ENCODE measurements at regions not wholly inside any gene's neighbourhood (a gene's known extent, or its start where the extent isn't known, plus 50 kb on each side); places are given as distances from the start of the nearest gene placed in this dataset.

DNA sequence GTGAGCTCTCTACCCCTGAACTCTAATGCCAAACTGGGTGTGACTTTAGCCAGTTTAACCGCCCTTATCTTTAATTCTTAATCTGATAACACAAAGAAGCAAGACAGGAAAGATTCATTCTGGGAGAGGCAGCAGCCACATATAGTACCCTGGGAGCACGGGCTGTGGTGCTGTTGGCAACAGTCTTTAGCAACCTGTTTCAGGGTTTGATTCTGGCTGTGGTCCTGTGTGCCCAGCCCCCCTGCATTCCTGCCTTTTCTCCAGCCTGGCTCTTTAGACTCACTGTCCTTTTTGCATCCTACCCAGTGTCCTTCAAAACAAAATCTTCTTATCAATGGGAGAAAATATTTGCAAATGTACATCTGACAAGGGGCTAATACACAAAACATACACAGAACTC is 275.2 kb downstream of the GXYLT1 start:
- no peak for DNase-seq

- DNase-seq = no peak
Measured at GRCh38 chr12:41866878-41867430, 277.7 kb downstream of the GXYLT1 start.

DNA sequence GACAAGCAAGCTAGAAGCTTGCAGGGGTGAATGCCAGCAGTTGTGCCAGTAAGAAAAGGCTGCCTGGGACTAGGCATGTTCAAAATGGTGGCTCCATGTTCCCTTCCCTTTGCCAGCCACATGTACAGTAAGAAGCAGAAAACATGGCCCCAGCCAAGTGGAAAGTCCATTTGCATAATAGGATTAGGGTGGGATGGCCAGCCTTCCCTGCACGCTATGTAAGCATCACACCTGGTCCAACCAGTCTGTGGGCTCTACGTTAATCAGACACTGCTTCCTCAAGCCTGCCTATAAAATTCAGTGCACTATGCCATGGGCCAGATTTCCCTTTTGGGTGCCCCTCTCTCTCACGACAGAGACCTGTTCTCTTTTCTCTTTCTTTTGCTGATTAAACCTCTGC is 288.4 kb downstream of the GXYLT1 start:
- no peak for DNase-seq

DNA sequence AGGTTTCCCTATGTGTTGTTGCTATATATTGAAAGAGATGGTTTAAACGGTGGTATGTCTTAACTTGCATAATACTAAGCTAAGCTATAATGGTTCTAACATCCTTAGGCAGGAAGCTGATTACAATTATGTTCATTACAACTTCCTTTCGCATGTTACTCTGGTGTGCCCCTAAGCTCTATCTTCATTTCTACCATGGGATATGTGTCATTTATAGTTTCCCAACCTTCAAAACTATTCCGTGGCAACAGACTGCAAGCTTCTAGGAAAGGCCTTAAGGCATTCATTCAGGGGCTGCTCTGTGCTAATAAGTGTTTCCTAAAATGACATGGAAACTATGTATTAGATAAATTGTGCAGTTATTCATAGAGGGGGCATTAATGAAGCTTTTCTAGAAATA is 294.6 kb downstream of the GXYLT1 start:
- DNase-seq = no peak

- no peak for DNase-seq
Measured at GRCh38 chr12:41846718-41847117, 298.0 kb downstream of the GXYLT1 start.

DNA sequence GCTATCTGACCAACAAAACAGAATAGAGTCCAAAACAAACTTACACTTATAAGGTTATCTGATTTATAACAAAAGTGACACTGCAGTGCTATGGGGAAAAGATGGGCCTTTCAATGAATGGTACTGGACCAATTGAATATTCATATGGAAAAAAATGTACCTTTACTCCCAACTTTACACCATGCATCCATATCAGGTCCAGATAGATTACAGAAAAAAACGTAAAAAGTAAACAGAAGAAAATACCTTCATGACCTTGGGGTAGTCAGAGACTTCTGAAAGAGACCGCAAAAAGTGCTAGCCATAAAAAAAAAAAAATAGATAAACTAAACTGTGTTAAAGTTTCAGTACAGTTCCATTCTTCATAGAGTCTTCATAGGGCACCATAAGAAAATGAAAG is 308.3 kb downstream of the GXYLT1 start:
- no peak for DNase-seq

DNA sequence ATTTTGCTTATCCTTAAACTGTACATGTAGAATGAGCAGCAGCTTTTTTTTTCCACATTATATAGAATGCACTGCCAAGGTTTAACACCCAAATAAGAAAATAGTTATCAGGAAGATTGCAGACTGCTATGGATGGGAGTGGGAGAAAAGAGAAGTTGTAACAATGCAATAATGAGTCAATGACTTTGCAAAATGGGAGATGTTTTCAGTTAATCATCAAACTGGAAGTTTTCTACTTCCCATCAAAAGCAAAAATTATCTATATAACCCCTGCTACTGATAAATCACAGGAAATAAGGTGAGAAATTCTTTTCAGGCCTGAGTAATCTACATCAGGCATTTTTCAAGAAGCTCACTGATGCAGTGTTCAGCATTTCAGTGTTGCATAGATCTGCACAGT is 309.1 kb downstream of the GXYLT1 start:
- no peak for DNase-seq

DNA sequence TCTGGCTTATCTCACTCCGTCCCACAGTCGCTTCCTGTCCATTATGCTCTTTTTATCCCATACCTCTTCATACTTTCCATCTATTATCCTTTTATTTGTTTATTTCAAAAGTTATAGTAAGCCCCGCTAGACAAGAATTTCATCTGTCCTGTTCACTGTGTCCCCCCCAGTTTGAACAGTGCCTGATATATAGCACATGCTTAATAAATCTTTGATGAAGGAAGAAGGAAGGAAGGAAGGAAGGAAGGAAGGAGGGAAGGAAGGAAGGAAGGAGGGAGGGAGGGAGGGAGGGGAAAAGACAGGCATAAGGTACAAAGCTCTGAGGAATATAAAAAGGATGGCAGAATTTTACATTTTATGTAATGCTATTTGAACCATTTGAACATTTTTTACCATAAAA is 324.7 kb downstream of the GXYLT1 start:
- no peak for DNase-seq

DNA sequence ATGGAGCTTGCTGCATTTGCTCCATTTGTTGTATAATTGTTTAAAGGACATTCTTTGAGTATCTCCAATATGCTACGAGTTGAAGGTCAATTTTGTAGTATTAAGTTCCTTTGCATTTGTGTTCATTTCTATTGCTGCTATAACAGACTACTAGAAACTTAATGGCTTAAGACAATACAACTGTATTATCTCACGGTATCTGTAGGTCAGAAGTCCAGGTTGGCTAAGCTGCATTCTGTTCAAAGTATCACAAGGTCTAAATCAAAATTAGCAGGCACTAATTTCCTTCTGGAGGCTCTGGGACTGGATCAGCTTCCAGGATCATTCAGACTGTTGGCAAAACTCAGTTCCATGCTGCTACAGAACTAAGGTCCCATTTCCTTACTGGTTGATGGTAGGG is 340.6 kb downstream of the GXYLT1 start:
- DNase-seq = no peak

DNA sequence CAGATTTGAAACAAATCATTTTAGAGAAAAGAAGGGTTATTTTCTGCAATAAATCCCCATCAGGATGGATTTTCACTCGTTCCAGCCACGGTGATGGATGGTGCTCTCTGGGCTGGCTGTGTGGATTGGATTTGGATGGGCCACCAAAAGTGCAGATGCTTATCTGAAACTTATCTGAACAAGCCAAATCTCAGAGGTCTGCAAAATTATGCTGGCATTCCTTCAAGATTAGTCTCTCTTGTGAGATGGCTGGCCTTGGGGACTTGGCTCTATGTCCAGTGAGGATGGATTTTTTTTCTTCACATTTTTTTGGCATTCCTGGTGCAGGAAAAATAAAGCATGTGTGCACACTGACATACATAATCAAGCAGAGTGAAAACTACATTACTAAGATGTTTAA is 341.9 kb downstream of the GXYLT1 start:
- no peak for DNase-seq

- DNase-seq = no peak
Measured at GRCh38 chr12:41801261-41801660, 343.4 kb downstream of the GXYLT1 start.

- no peak for DNase-seq
Measured at GRCh38 chr12:41799671-41800070, 345.0 kb downstream of the GXYLT1 start.

- DNase-seq = no peak
Measured at GRCh38 chr12:41795910-41796309, 348.8 kb downstream of the GXYLT1 start.

DNA sequence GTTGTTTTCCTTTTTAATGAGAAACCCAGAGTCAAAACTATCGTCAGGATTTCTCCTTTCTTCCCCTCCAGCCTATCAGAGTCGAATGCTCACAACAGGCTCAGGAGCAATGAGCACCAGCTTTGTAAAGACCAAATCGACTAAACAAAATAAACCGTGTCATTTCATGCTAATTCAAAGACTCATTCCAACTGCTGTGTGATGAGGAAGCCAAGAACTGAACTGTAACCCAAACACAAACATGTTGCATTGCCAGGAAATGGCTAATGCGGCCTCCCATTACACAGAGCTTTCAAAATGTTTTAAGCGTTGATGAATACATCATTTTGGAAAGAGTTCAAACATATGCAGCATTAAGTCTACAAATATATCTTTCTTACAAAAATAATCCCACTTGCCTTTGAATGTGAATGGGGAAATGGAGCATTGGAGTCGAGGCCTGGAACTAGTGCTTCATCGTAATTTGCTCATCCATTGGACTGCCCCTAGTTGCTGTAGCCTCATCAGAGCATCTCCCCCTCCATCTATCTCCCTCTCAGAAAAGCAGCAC is 349.5 kb downstream of the GXYLT1 start:
- no peak for DNase-seq

DNA sequence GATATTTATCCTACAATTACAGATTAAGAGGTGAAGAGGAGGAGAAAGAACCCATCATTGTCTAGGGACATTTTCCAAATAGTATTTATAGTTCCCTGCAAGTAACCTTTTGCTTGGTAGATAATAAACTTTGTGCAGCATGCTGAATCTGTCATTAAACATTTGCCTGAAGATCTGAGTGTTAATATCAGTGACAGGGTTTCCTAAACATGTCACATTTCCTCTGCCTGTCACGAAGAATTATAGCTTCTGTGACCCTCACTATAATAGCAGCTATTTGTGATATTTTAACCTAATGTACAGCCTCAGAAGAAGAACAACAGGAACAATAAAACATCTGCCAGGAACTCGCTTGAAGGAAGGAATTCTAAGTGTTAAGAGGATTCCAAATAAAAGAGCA is 350.3 kb downstream of the GXYLT1 start:
- DNase-seq = no peak

DNA sequence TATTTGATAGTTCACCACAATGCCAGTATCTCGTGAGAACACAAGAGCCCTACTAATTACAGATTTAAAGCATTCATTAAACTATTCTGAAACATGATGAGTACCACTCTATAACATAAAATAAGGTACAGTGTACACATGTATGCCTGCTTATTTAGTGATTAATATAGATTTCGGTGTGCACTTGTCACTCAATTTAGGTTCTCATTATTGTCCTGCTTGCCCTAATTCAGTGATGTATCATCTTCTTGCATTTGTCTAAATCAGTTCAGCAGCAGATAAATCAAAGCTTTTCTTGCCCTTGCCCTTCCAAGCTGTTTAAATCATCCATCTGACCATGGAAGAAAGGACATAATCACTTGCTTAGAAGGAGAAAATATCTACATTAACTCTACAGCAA is 359.7 kb downstream of the GXYLT1 start:
- no peak for DNase-seq

GRCh38 chr12:41778934-41779333 is 365.7 kb downstream of the GXYLT1 start:
- DNase-seq = no peak

GRCh38 chr12:41777064-41777790 is 367.4 kb downstream of the GXYLT1 start:
- DNase-seq = no peak

DNA sequence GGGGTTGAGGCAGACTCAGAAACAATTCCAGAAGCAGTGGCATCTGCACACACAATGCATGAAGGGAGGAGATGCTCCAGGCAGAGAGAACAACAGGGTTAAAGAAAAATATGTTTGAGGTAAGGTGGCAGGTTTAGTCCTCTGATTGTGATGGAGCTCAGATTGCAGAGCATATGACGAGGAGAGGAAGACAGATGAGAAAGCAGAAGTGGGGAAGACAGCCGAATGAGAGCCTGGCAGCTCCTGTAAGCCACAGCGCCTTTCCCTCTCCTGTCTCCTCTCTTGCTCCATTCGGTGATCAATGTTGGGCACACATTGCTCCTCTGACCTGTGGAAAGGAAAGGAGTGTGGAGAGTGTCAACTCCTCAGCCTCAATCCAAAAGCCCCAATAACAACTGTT is 372.2 kb downstream of the GXYLT1 start:
- no peak for DNase-seq

GRCh38 chr12:41769810-41770209 is 374.9 kb downstream of the GXYLT1 start:
- no peak for DNase-seq

DNA sequence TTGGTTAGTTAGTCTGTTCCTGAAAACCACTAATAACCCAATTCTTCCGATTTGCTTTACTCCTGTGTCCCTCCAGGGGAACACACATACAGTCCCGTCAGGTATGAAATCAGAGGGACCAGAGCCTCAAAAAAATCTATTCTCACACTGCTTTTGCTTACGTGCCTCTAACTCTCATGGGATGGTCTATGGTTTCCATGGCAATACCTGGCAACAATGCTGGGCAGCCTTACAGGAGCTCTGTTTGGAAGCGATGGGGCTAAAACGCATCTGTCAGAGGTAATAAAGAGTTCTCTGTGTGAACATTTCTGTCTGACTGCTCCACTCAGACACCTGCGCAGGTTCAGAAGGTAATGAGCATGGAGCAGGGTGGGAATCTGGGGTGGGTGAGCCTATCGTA is 376.2 kb downstream of the GXYLT1 start:
- DNase-seq = no peak

DNA sequence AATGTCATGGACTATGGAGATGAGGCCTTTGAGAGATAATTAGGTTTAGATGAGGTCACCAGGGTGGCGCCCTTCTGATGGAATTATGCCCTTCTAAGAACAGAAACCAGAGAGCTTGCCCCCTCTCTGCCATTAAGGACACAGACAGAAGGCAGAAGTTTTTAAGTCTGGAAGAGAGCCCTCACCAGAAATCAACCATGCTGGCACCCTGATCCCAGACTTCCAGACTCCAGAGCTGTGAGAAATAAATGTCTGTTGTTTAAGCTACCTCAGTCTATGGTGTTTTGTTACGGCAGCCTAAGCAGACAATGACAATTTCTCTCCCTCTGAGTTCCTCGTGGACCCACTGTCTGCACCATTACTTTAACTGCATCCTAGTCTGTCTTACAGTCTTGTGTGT is 382.0 kb downstream of the GXYLT1 start:
- no peak for DNase-seq

GRCh38 chr12:41745593-41745992 is 399.1 kb downstream of the GXYLT1 start:
- DNase-seq = no peak

- no peak for DNase-seq
Measured at GRCh38 chr12:41743835-41744234, 400.8 kb downstream of the GXYLT1 start.

- DNase-seq = no peak
Measured at GRCh38 chr12:41739066-41739465, 405.6 kb downstream of the GXYLT1 start.

Measured in hematopoietic multipotent progenitor cell treated with erythropoietin and hydrocortisone succinate and interleukin-3 and kit ligand, for 8 days (in vitro differentiated cells).